ENCODE measurements at regions not wholly inside any gene's neighbourhood (a gene's known extent, or its start where the extent isn't known, plus 50 kb on each side); places are given as distances from the start of the nearest gene placed in this dataset.

- Histone ChIP-seq H3K27me3 (ENCODE audit: control insufficient read depth, insufficient read depth, low read length) (no peaks in the 10 kb centered on the region), H3K4me3 (ENCODE audit: low read depth, low read length) (no peak overlapping the region), H3K36me3 (ENCODE audit: control insufficient read depth, insufficient read depth, low read length) (no peaks in the 10 kb centered on the region)
- no peak for TF ChIP-seq CTCF (IDR thresholded peaks at IDR 0.05; ENCODE audit: insufficient read depth, low read length, severe bottlenecking)
- FAIRE-seq = no peak
- no peak for DNase-seq (ENCODE audit: low read depth)
These were observed 185.2 kb upstream of the NEIL3 start for GRCh38 chr4:177124349-177125064.

- H3K36me3 ChIP-seq (ENCODE audit: control insufficient read depth, insufficient read depth, low read length) = no peaks in the 10 kb centered on the region
- no peak for TF ChIP-seq CTCF (IDR thresholded peaks at IDR 0.05; ENCODE audit: insufficient read depth, low read length, severe bottlenecking)
- no peaks in the 10 kb centered on the region for H3K27me3 ChIP-seq (ENCODE audit: control insufficient read depth, insufficient read depth, low read length)
- no peak overlapping the region for H3K4me3 ChIP-seq (ENCODE audit: low read depth, low read length)
- DNase-seq (ENCODE audit: low read depth) (peak; percentile 86), FAIRE-seq (no peak)
These were observed 184.0 kb upstream of the NEIL3 start for GRCh38 chr4:177125656-177126055.

- Histone ChIP-seq H3K27me3 (ENCODE audit: control insufficient read depth, insufficient read depth, low read length) (no peaks in the 10 kb centered on the region), H3K36me3 (ENCODE audit: control insufficient read depth, insufficient read depth, low read length) (no peaks in the 10 kb centered on the region), H3K4me3 (ENCODE audit: low read depth, low read length) (no peak overlapping the region)
- no peak for TF ChIP-seq CTCF (IDR thresholded peaks at IDR 0.05; ENCODE audit: insufficient read depth, low read length, severe bottlenecking)
- peak; percentile 72 for DNase-seq (ENCODE audit: low read depth)
- FAIRE-seq = no peak
These were observed 182.0 kb upstream of the NEIL3 start for GRCh38 chr4:177127658-177128057.

GRCh38 chr4:177128306-177128705 lies 181.4 kb upstream of the NEIL3 start:
- DNase-seq (ENCODE audit: low read depth) = peak; percentile 93
- no peak for FAIRE-seq
- Histone ChIP-seq H3K36me3 (ENCODE audit: control insufficient read depth, insufficient read depth, low read length) (no peaks in the 10 kb centered on the region), H3K4me3 (ENCODE audit: low read depth, low read length) (no peak overlapping the region), H3K27me3 (ENCODE audit: control insufficient read depth, insufficient read depth, low read length) (no peaks in the 10 kb centered on the region)
- TF ChIP-seq CTCF (IDR thresholded peaks at IDR 0.05; ENCODE audit: insufficient read depth, low read length, severe bottlenecking) = no peak

- no peaks in the 10 kb centered on the region for H3K27me3 ChIP-seq (ENCODE audit: control insufficient read depth, insufficient read depth, low read length)
- H3K4me3 ChIP-seq (ENCODE audit: low read depth, low read length) = no peak overlapping the region
- no peak for TF ChIP-seq CTCF (IDR thresholded peaks at IDR 0.05; ENCODE audit: insufficient read depth, low read length, severe bottlenecking)
- DNase-seq (ENCODE audit: low read depth) = peak; percentile 46
- no peaks in the 10 kb centered on the region for H3K36me3 ChIP-seq (ENCODE audit: control insufficient read depth, insufficient read depth, low read length)
- FAIRE-seq = no peak
These were observed 177.9 kb upstream of the NEIL3 start for GRCh38 chr4:177131736-177132135.

GRCh38 chr4:177147668-177148067 lies 162.0 kb upstream of the NEIL3 start:
- Histone ChIP-seq H3K36me3 (ENCODE audit: control insufficient read depth, insufficient read depth, low read length) (no peaks in the 10 kb centered on the region), H3K4me3 (ENCODE audit: low read depth, low read length) (no peak overlapping the region), H3K27me3 (ENCODE audit: control insufficient read depth, insufficient read depth, low read length) (no peaks in the 10 kb centered on the region)
- DNase-seq (ENCODE audit: low read depth) (no peak), FAIRE-seq (no peak)
- no peak for TF ChIP-seq CTCF (IDR thresholded peaks at IDR 0.05; ENCODE audit: insufficient read depth, low read length, severe bottlenecking)
